ENCODE measurements at regions not wholly inside any gene's neighbourhood (a gene's known extent, or its start where the extent isn't known, plus 50 kb on each side); places are given as distances from the start of the nearest gene placed in this dataset.
A peak's percentile ranks its signal among the peaks of the same experiment; 100 is the strongest.

DNA sequence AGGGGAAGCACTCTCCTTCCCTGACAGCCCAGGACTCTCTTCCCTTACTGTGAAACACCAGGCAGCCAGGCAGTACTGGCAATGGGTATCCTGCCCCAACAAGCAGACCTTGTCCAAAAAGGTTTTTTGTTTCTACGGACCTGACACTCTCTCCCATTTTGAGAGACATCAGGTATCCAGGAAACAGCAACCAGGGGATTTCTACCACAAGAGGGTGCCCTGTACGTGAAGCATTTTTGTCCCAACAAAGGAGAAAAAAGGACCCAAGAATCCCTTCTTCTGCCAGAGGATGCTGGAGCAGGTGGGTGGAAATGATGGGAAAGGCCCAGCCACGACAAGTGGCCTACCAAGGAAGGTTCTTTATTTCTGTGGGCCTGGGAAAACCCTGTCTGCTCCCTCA is 65.7 kb upstream of the FGF13 start:
- Mint-ChIP-seq H3K9me3 (peaks cover 29% of the 10 kb centered on the region), H3K4me3 (no peak overlapping the region), H3K27me3 (ENCODE audit: insufficient read depth) (no peaks in the 10 kb centered on the region), H3K4me1 (peaks cover 1% of the 10 kb centered on the region), H3K27ac (no peak overlapping the region), H3K36me3 (ENCODE audit: low read depth) (peaks cover 10% of the 10 kb centered on the region)
- no peak overlapping the region for H3K27ac ChIP-seq (ENCODE audit: low read depth, low read length)
- no peaks in the 10 kb centered on the region for H3K9me3 ChIP-seq (ENCODE audit: control insufficient read depth, low read length)
- H3K4me3 ChIP-seq (ENCODE audit: low read length), result no peak overlapping the region
- TF ChIP-seq, protein P1, sequence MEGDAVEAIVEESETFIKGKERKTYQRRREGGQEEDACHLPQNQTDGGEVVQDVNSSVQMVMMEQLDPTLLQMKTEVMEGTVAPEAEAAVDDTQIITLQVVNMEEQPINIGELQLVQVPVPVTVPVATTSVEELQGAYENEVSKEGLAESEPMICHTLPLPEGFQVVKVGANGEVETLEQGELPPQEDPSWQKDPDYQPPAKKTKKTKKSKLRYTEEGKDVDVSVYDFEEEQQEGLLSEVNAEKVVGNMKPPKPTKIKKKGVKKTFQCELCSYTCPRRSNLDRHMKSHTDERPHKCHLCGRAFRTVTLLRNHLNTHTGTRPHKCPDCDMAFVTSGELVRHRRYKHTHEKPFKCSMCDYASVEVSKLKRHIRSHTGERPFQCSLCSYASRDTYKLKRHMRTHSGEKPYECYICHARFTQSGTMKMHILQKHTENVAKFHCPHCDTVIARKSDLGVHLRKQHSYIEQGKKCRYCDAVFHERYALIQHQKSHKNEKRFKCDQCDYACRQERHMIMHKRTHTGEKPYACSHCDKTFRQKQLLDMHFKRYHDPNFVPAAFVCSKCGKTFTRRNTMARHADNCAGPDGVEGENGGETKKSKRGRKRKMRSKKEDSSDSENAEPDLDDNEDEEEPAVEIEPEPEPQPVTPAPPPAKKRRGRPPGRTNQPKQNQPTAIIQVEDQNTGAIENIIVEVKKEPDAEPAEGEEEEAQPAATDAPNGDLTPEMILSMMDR (conservative IDR thresholded peaks at IDR 0.05), result peak; percentile 62
- DNase-seq, result peak; percentile 51
- H3K27me3 ChIP-seq (ENCODE audit: control insufficient read depth, insufficient read depth, low read length, poor library complexity, severe bottlenecking), result no peaks in the 10 kb centered on the region
- WGBS, 2 experiments (ENCODE audit: insufficient coverage in 1 of 2, insufficient read length in 1 of 2), result 70 to 91% methylated on average over 2 to 3 of the region's 3 CpGs
- no peaks in the 10 kb centered on the region for H3K36me3 ChIP-seq (ENCODE audit: control insufficient read depth, insufficient read depth, low read length)
- H3K4me1 ChIP-seq (ENCODE audit: control insufficient read depth, insufficient read depth, low read length), result no peaks in the 10 kb centered on the region
- H3K9ac ChIP-seq (ENCODE audit: extremely low read depth, low read length, poor library complexity, severe bottlenecking), result no peak overlapping the region

DNA sequence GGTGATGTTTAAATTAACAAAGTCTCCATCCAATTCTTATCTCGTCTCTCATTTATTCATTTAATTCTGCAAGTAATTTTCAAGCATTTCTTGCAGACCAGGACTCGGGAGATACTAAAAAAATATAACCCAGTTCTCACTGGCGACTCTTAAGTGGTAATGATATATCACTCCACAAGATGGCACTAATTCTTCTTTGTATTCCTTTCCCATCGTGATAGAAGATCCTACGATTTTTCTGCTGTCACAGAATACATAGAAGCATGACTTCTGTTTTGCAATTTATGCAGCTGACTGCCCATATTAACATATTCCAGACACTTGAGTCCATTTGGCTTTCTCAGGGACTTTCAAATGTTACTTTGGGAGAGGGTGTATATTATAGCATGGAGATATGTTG is 64.0 kb upstream of the FGF13 start:
- DNase-seq, result no peak

DNA sequence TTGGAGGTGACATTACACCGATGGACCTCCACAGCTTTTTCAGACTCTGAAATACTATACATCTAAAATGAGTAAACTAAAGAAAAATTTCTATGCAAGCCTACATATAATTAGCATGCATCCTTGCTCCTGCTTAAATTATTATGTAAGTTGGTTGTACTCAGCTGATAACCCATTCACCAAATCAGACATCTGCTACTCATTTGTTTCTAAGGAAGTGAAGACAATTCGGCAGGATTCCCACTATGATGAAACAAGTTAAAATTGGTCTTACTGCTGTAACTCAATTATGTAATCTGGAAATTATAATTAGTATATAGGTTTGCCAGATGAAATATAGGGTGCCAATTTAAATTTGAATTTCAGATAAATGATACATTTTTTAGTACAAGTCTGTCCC is 59.5 kb upstream of the FGF13 start:
- H3K4me1 ChIP-seq (ENCODE audit: control insufficient read depth, insufficient read depth, low read length), result no peaks in the 10 kb centered on the region
- Mint-ChIP-seq H3K27ac (no peak overlapping the region), H3K9me3 (no peaks in the 10 kb centered on the region), H3K27me3 (ENCODE audit: insufficient read depth) (no peaks in the 10 kb centered on the region), H3K4me1 (peaks cover 3% of the 10 kb centered on the region), H3K36me3 (ENCODE audit: low read depth) (no peaks in the 10 kb centered on the region), H3K4me3 (no peak overlapping the region)
- H3K27ac ChIP-seq (ENCODE audit: low read depth, low read length), result no peak overlapping the region
- H3K9me3 ChIP-seq (ENCODE audit: control insufficient read depth, low read length), result no peaks in the 10 kb centered on the region
- no peak for DNase-seq
- no peaks in the 10 kb centered on the region for H3K36me3 ChIP-seq (ENCODE audit: control insufficient read depth, insufficient read depth, low read length)
- H3K27me3 ChIP-seq (ENCODE audit: control insufficient read depth, insufficient read depth, low read length, poor library complexity, severe bottlenecking), result no peaks in the 10 kb centered on the region
- H3K9ac ChIP-seq (ENCODE audit: extremely low read depth, low read length, poor library complexity, severe bottlenecking), result no peak overlapping the region
- TF ChIP-seq, protein P1 (conservative IDR thresholded peaks at IDR 0.05), result no peak
- no peak overlapping the region for H3K4me3 ChIP-seq (ENCODE audit: low read length)
- 100% methylated on average over 1 of the region's 2 CpGs; no CpG with 5 or more reads in 1 of the 2 experiments for WGBS, 2 experiments (ENCODE audit: insufficient coverage in 1 of 2, insufficient read length in 1 of 2)

More for the DNA sequence above, 64.0 kb upstream of the FGF13 start:
- Mint-ChIP-seq H3K4me3 (no peak overlapping the region), H3K9me3 (peaks cover 18% of the 10 kb centered on the region), H3K4me1 (peaks cover 2% of the 10 kb centered on the region), H3K36me3 (ENCODE audit: low read depth) (peaks cover 10% of the 10 kb centered on the region), H3K27ac (no peak overlapping the region), H3K27me3 (ENCODE audit: insufficient read depth) (no peaks in the 10 kb centered on the region)
- H3K36me3 ChIP-seq (ENCODE audit: control insufficient read depth, insufficient read depth, low read length), result no peaks in the 10 kb centered on the region
- 35 to 37% methylated on average over 2 to 5 of the region's 5 CpGs for whole genome bisulfite sequencing, 2 experiments (ENCODE audit: insufficient coverage in 1 of 2, insufficient read length in 1 of 2)
- no peaks in the 10 kb centered on the region for H3K27me3 ChIP-seq (ENCODE audit: control insufficient read depth, insufficient read depth, low read length, poor library complexity, severe bottlenecking)
- H3K27ac ChIP-seq (ENCODE audit: low read depth, low read length), result no peak overlapping the region
- TF ChIP-seq, protein P1 (conservative IDR thresholded peaks at IDR 0.05), result peak; percentile 79
- H3K9me3 ChIP-seq (ENCODE audit: control insufficient read depth, low read length), result no peaks in the 10 kb centered on the region
- H3K9ac ChIP-seq (ENCODE audit: extremely low read depth, low read length, poor library complexity, severe bottlenecking), result no peak overlapping the region
- H3K4me1 ChIP-seq (ENCODE audit: control insufficient read depth, insufficient read depth, low read length), result no peaks in the 10 kb centered on the region
- no peak overlapping the region for H3K4me3 ChIP-seq (ENCODE audit: low read length)

All from endodermal cell (in vitro differentiated cells).